Mesenteric fat pad (tissue), 1 donor: ENCODE measurements at regions not wholly inside any gene's neighbourhood (a gene's known extent, or its start where the extent isn't known, plus 50 kb on each side); places are given as distances from the start of the nearest gene placed in this dataset.

ENCODE experiments used
- DNase-seq: peaks from one replicate; pipeline ENCODE4 v3.0.0-alpha.2; 2020; ENCODE audit warnings: low spot score
- donor health status: DM: yes; HTN: yes; CAD: no.

DNA sequence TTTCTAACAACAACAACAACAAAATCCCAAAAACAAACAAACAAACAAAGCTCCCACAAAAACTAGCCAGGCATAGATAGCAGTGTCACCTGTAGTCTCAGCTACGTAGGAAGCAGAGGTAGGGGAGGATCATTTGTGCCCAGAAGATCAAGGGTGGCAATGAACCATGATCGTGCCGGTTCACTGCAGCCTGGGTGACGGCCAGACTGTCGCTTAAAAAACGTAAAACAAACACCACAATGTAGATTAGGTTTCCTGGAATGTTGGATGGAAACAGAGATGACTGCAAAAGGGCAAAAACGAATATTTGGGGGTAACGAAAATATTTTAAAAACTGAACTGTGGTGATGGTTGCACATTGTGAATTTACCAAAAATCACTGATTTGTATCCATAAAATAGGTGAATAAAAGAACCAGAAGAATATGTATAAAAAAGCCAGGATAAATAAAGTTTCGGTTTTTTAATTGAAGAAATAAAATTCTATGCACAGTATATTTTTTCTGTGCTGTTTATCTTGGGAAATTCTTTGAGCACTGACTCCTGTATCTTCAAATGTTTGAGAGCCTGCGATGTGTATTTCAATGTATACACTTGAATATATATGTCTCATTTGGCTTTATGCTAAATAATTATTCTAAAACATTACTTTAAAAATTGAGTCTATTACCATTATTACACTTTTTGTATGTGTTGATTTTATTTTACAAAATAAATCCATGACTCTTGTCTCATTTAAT lies 1477.0 kb downstream of the PCDH7 start:
- DNase-seq: no peak

GRCh38 chr4:32199639-32200038 lies 1479.5 kb downstream of the PCDH7 start:
- no peak for DNase-seq

GRCh38 chr4:32203340-32203739 lies 1483.2 kb downstream of the PCDH7 start:
- no peak for DNase-seq

DNA sequence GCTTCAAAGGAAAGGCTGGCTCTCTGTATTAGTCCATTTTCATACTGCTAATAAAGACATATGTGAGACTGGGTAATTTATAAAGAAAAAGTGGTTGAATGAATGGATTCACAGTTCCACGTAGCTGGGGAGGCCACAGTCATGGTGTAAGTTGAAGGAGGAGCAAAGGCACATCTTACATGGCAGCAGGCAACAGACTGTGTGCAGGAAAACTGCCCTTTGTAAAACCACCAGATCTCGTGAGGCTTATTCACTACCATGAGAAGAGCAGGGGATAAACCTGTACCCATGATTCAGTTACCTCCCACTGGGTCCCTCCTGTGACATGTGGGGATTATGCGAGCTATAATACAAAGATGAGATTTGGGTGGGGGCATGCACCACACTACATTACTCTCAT lies 1486.6 kb downstream of the PCDH7 start:
- DNase-seq: no peak

DNA sequence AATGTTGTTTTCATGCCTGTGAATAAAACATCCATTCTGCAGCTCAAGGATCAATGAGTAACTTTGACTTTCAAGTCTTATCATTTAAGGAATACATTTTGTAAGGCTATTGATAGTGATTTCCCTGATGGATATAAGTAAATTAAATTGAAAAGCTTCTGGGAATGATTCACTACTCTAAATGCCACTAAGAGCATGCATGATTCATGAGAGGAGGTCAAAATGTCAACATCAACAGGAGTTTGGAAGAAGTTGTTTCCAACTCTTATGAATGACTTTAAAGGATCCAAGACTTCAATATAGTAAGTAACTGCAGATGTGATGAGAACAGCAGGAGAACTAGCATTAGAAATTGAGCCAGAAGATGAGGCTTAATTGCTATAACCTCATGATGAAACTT lies 1487.3 kb downstream of the PCDH7 start:
- DNase-seq: no peak

DNA sequence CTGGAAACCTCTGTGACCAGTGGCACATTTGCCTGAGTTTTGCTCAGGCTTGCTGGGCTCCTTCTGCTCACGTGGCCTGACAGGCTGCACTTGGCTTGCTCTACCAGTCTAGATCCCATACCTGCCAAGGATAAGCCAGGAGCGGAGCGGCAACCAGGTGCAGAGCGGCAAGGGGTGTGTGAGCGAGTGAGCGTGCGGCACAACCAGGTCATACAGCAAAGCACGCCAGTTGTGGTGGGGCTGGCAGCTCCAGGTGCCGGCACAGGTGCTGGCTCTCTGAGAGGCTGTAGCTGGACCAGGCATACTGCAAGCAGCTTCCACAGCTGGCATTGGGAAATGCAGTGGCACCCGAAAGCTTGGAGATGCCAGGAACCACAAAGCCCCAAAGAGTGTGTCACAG lies 1495.1 kb downstream of the PCDH7 start:
- DNase-seq: no peak

DNA sequence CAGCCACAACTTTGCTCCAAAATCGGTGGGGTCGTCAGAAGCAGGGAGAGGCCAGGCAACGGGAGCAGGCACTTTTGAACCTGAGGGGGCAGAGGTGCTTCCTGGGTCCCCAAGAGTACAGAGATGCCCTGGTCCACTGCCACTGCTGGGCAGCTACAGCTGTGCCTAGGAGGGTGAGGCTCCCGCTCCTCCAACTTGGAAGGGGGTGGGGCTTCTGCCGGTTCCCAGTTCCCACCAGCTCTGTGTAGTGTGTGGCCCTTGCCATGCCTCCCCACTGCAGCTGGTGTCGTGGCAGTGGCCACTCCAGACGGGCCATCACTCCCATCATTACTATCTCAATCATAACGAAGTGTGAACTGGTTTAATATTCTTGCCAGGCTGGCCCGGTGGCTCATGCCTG lies 1496.3 kb downstream of the PCDH7 start:
- no peak for DNase-seq

- DNase-seq: no peak
Measured at GRCh38 chr4:32219306-32220075, 1499.3 kb downstream of the PCDH7 start.

DNA sequence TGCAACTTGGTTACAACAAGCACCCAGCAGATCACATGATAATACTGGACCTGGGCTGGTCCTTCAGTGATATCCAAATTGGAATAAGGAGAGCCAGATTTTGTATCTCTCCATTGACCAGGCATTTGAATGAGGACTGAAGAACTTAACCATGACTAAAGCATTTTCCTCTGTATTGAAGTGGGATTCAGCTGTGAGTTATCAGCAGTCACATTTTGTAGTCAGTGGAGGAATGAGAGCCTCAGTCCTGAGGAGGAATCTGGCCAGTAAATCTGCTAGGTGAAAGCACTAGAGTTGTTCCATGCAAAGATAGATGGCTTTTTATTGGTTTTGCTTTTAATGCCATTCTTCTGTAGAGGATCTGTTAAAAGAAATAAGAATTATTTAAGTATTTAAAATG lies 1506.0 kb downstream of the PCDH7 start:
- DNase-seq: no peak

GRCh38 chr4:32226733-32227132 lies 1506.6 kb downstream of the PCDH7 start:
- DNase-seq: no peak

GRCh38 chr4:32243926-32244325 lies 1523.8 kb downstream of the PCDH7 start:
- DNase-seq: no peak

- DNase-seq: no peak
Measured at GRCh38 chr4:32249040-32249439, 1528.9 kb downstream of the PCDH7 start.

GRCh38 chr4:32251126-32251525 lies 1531.0 kb downstream of the PCDH7 start:
- no peak for DNase-seq

GRCh38 chr4:32251926-32252325 lies 1531.8 kb downstream of the PCDH7 start:
- no peak for DNase-seq

- no peak for DNase-seq
Measured at GRCh38 chr4:32254216-32254615, 1534.0 kb downstream of the PCDH7 start.

GRCh38 chr4:32258986-32259385 lies 1538.8 kb downstream of the PCDH7 start:
- no peak for DNase-seq

- no peak for DNase-seq
Measured at GRCh38 chr4:32261196-32261595, 1541.0 kb downstream of the PCDH7 start.

DNA sequence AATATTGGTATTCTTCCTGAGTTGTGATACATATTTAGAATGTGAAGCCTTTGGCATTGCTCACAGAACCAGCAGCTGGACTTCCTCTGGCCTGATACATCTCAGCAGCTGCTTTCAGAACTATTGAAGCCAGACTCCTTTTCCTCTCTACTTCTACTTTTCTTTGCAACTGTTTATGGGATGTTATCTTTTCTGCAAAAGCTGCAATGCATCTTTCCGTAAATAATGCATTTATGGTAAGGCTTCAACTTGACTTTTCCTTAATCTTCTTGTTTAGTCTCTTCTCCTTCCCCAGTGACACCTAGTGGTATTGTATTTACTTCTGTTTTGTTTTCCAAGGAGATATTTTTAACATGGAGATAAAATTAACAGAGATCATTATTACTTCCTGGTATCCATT lies 1548.7 kb downstream of the PCDH7 start:
- DNase-seq: no peak

- no peak for DNase-seq
Measured at GRCh38 chr4:32290102-32290501, 1569.9 kb downstream of the PCDH7 start.

DNA sequence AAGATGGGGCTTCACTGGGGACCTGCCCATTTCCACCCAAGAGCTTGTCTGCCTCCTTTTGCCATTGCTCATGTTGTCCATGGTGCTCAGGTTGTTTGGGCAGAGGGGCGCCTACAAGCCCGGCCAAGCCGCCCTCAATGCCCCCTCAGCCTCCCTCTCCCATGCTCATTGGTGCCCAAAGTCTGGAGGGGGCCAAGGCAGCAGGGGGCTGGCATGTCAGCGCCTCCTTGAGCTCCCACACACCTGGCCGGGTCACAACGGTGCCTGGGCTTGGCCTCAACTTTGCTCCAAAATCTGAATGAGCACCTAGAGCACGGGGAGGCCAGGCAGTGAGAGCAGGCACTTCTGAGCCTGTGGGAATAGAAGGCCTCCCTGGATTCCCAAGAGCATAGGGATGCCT lies 1598.8 kb downstream of the PCDH7 start:
- no peak for DNase-seq

- no peak for DNase-seq
Measured at GRCh38 chr4:32321421-32321820, 1601.3 kb downstream of the PCDH7 start.

- DNase-seq: no peak
Measured at GRCh38 chr4:32334759-32335158, 1614.6 kb downstream of the PCDH7 start.

GRCh38 chr4:32337403-32337802 lies 1617.2 kb downstream of the PCDH7 start:
- DNase-seq: no peak
